HG03432 (cell line): ENCODE measurements at regions not wholly inside any gene's neighbourhood (a gene's known extent, or its start where the extent isn't known, plus 50 kb on each side); places are given as distances from the start of the nearest gene placed in this dataset.
A peak's percentile ranks its signal among the peaks of the same experiment; 100 is the strongest.

ENCODE experiments used
- ATAC-seq: cut with Tn5 transposase; IDR thresholded peaks from one replicate; pipeline ENCODE4 v1.9.1; 2021; ENCODE audit warnings: mild to moderate bottlenecking, moderate library complexity; ENCODE audit not compliant: unreplicated experiment

- ATAC-seq, result no peak
These were observed 53.1 kb upstream of the SCIN start for GRCh38 chr7:12517451-12517850.

- ATAC-seq, result peak; percentile 94
These were observed 51.4 kb upstream of the SCIN start for GRCh38 chr7:12518920-12519681.

- ATAC-seq, result peak; percentile 26
These were observed 50.9 kb upstream of the SCIN start for GRCh38 chr7:12519682-12520009.
